ENCODE measurements at regions not wholly inside any gene's neighbourhood (a gene's known extent, or its start where the extent isn't known, plus 50 kb on each side); places are given as distances from the start of the nearest gene placed in this dataset.

- TF ChIP-seq CTCF (IDR thresholded peaks at IDR 0.05; ENCODE audit: control extremely low read depth in 1 of 3, insufficient read depth in 1 of 3, low read depth in 1 of 3, low read length in 3 of 3) (no peak), HDAC2 (IDR thresholded peaks at IDR 0.05; ENCODE audit: borderline replicate concordance in 1 of 2, low read depth in 2 of 2, low read length in 2 of 2) (no peak), BRCA1 (IDR thresholded peaks at IDR 0.05; ENCODE audit: low read depth, low read length) (no peak), TAF1 (IDR thresholded peaks at IDR 0.05; ENCODE audit: low read depth, low read length) (no peak)
Observed at GRCh38 chr4:25984266-25984665, 70.2 kb downstream of the SMIM20 start.

Measured in H1 (cell line).